ENCODE measurements at regions not wholly inside any gene's neighbourhood (a gene's known extent, or its start where the extent isn't known, plus 50 kb on each side); places are given as distances from the start of the nearest gene placed in this dataset.
A peak's percentile ranks its signal among the peaks of the same experiment; 100 is the strongest.

DNA sequence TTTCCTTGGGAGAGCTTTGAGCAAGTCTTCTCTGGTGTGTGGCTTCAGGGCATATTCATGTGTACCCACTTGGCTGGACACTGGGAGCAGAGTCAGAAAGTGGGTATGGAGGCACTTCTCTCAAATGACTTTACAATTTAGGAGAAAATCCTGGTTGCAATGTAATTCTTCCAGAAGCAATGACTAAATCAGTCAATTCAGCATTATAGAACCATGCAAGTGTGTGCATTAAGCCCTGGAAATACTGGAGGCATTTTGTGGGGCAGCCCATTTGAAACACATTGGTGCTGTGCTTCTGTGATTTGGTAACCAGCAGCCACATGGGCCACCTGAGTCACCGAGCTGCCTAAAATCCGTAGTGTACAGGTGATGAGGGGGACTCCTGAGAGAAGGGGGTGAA is 94.6 kb upstream of the TAS2R1 start:
- Histone ChIP-seq H3K4me3 (replicated peaks in 1 of 3; ENCODE audit: insufficient read depth in 1 of 3, low read depth in 2 of 3, low read length in 3 of 3) (no peak overlapping the region), H3K27ac (ENCODE audit: extremely low read length, insufficient read depth, low read length) (no peak overlapping the region), H4K20me1 (ENCODE audit: insufficient read depth, low read length) (no peaks in the 10 kb centered on the region), H3K4me1 (ENCODE audit: insufficient read depth, low read length) (no peaks in the 10 kb centered on the region), H3K27me3 (ENCODE audit: control insufficient read depth in 1 of 2, insufficient read depth in 2 of 2, low read length in 2 of 2) (no peaks in the 10 kb centered on the region; a peak in 1 of 5 replicates), H3K9me3 (ENCODE audit: low read length) (no peaks in the 10 kb centered on the region), H3K79me2 (ENCODE audit: insufficient read depth, low read length) (no peaks in the 10 kb centered on the region), H2AFZ (ENCODE audit: low read length) (no peak overlapping the region), H3K4me2 (ENCODE audit: low read depth, low read length) (no peak overlapping the region), H3K36me3 (replicated peaks in 1 of 2; ENCODE audit: control insufficient read depth in 1 of 2, insufficient read depth in 2 of 2, low read length in 2 of 2) (no peaks in the 10 kb centered on the region), H3K9ac (ENCODE audit: insufficient read depth, low read depth, low read length) (no peak overlapping the region)
- ChIA-PET POLR2A (no interaction called here), CTCF (ENCODE audit: low intra/inter-chr PET ratio, low total read pairs) (no interaction called here)
- FAIRE-seq (no peak), DNase-seq (ENCODE audit: low spot score) (no peak), ATAC-seq (no peak)
- WGBS (ENCODE audit: low lambda C conversion rate): 7% methylated on average over 2 of the region's 2 CpGs
- in situ Hi-C loops (cut with HindIII; ENCODE audit: extremely low pct_ligation_motif_present, low pct_unique_long_range_greater_than_20kb): no loop called here
- intact Hi-C loops (cut with micrococcal nuclease; ENCODE audit: unreplicated experiment): no loop called here
- no TSS peak for BruUV-seq (replicated peaks)
- TF ChIP-seq MAFK (conservative IDR thresholded peaks at IDR 0.05 in 1 of 2, IDR thresholded peaks at IDR 0.05 in 1 of 2; ENCODE audit: low read length in 2 of 2): peak; percentile 57 to 64
- TF ChIP-seq, protein P1, sequence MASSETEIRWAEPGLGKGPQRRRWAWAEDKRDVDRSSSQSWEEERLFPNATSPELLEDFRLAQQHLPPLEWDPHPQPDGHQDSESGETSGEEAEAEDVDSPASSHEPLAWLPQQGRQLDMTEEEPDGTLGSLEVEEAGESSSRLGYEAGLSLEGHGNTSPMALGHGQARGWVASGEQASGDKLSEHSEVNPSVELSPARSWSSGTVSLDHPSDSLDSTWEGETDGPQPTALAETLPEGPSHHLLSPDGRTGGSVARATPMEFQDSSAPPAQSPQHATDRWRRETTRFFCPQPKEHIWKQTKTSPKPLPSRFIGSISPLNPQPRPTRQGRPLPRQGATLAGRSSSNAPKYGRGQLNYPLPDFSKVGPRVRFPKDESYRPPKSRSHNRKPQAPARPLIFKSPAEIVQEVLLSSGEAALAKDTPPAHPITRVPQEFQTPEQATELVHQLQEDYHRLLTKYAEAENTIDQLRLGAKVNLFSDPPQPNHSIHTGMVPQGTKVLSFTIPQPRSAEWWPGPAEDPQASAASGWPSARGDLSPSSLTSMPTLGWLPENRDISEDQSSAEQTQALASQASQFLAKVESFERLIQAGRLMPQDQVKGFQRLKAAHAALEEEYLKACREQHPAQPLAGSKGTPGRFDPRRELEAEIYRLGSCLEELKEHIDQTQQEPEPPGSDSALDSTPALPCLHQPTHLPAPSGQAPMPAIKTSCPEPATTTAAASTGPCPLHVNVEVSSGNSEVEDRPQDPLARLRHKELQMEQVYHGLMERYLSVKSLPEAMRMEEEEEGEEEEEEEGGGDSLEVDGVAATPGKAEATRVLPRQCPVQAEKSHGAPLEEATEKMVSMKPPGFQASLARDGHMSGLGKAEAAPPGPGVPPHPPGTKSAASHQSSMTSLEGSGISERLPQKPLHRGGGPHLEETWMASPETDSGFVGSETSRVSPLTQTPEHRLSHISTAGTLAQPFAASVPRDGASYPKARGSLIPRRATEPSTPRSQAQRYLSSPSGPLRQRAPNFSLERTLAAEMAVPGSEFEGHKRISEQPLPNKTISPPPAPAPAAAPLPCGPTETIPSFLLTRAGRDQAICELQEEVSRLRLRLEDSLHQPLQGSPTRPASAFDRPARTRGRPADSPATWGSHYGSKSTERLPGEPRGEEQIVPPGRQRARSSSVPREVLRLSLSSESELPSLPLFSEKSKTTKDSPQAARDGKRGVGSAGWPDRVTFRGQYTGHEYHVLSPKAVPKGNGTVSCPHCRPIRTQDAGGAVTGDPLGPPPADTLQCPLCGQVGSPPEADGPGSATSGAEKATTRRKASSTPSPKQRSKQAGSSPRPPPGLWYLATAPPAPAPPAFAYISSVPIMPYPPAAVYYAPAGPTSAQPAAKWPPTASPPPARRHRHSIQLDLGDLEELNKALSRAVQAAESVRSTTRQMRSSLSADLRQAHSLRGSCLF (CRISPR knock-in tag; IDR thresholded peaks at IDR 0.05; ENCODE audit: borderline replicate concordance): no peak
- peak; percentile 50; the same call in 1 of the 2 replicates for TF ChIP-seq MAFF (IDR thresholded peaks at IDR 0.05; ENCODE audit: low read depth, low read length)
